GM18526 (cell line): ENCODE measurements at regions not wholly inside any gene's neighbourhood (a gene's known extent, or its start where the extent isn't known, plus 50 kb on each side); places are given as distances from the start of the nearest gene placed in this dataset.

Experiments used
- POLR2A ChIP-seq: IDR thresholded peaks from 3 replicates; pipeline ENCODE4 v1.6.1; 2011; ENCODE audit not compliant: insufficient read length; ENCODE audit errors: extremely low read depth

DNA sequence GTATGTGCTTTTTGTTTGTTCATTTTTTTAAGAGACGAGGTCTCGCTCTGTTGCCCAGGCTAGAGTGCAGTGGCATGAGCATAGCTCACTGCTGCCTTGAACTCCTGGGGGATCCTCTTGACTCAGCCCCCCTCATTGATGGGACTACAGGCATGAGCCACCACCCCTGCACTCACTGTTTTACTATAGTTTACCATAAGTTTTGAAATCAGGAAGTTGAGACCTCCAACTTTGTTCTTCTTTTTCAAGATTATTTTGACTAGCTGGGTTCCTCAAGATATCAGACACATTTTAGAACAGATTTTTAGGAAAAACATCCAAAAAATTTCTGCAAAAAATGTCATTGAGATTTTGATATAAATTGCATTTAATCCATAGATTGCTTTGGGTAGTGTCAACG is 120.4 kb upstream of the FGGY start:
- no peak for TF ChIP-seq POLR2A

DNA sequence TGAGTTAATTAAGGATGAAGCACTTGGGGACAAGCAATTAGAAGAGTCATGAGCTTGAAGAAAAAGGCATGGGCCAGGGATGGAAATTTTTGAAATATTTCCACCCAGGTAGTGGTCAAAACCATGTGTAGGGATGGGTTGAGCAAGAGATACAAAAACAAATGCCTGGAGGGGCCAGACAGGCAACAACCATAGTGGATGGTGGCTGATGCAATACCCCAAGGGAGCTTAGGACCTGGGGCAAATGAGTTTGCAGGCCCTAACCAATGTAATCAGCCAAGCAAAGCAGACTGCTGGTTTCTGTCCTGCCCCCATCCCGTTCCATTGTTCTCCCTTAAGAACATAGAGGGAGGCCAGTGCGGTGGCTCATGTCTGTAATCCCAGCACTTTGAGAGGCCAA is 119.1 kb upstream of the FGGY start:
- no peak for TF ChIP-seq POLR2A

DNA sequence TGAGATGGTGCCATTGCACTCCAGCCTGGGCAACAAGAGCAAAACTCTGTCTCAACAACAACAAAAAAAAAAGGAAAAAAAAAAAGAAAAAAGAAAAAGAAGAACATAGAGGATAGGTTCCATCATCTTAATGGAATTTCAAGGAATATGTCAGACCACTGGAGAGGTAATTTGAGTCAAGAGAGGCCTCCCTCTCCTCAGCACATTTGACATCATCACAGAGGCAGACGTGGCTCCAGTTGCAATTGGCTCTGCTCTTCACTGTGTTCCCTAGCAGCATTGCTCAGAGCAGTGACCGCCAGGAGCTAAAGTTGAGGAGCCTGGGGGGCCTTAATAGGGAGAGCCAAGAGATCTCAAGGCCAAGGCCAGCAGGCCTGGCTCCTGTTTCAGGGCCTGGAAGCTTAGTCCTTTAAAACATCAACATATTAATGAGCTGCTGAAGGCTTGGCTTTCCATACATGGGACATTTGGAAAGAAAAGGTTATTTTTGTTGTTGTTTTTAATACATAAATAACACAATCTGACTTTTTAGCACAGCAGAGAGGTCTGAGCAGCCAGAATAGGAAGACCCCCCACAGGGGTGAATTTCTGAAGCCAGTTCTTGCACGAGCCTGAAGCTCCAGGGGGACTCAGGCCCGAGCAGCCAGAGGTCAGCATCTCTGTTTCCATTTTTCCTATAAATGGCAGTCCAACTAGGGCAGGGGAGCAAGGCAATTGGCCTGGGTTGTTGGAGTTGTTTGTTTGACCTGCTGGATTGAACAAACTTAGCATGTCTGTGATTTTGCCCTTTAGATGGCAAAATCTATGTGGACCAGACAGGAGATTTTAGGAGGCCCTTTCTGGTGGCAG is 118.3 kb upstream of the FGGY start:
- TF ChIP-seq POLR2A = no peak

DNA sequence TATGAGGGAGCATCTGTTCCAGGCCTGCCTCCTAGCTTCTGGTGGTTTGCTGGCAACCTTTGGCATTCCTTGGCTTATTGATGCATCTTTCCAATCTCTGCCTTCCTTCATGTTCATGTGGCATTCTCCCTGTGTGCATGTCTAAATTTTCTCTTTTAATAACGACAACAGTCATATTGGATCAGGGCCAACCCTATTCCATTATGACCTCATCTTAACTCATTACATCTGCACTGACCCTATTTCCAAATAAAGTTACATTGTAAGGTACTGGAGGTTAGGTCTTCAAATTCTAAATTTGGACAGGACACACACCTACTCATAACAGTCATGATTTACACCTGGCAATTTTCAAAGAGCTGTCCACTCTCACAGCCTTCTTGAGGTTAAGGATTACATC is 117.2 kb upstream of the FGGY start:
- no peak for TF ChIP-seq POLR2A

DNA sequence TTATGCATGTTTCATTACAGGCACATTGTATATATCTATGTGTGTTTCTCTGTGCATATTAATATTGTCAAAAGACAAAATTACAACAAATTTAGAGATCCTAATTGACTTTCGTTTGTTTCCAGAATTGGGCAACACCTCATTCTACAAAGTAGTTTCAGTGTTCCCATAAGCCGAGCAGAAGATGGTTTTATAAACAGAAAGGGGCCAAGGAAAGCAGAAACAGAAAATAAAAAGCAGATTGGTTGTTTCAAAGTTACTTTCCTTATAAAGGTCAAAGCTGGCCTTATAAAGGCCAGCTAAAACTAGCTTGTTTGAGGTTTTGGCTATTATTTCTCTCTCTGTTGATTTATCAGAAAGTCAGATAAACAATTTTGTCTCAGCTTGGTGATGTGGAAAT is 116.2 kb upstream of the FGGY start:
- no peak for TF ChIP-seq POLR2A

DNA sequence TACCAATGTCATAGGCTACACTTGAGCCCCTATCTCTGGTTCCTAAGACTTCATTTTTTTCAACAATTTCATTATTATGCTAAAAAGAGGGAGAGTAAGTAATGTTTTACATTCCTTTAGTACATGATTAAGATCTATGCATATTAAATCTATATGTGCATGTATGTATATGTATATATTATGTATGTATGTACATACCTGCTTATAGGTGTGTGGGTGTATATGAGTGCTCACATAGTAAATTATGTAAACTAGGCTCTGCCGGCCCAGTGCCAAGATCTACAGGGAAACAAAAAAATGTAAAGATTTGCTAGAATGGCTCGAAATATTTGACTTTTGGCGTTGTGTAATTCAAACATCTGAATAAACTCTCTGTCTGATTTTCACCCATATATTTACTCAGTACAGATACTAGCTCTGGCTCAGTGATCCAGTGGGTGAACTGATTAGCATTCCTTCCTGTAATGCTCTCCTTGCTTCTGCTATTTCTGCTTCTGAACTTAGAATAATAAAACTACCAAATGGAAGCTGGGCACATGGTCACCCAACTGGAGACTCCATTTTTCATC is 113.1 kb upstream of the FGGY start:
- TF ChIP-seq POLR2A = no peak

DNA sequence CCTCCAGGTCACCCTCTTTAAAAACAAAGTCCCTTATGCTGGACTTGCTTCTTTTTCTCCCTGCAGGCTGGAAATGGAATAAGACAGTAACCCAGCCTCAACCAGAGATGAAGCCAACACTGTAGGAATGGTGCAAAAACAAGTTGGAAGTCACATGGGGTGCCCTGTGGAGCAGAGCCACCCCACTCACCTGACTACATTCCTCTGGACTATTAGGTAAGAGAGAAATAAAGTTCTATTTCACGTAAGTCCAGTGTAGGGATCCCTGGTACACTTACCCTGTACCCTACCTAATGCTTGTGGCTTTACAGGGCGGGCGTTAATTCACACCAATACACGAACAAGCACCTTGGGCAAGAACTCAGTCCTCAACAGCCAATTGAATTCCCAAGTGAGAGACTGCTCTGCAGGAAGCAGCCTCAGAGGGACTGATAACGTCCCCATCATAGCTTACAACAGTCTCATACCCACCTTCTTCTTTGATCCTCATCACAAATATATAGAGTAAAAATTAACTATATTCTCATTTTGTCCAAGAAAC is 112.5 kb upstream of the FGGY start:
- TF ChIP-seq POLR2A = no peak

DNA sequence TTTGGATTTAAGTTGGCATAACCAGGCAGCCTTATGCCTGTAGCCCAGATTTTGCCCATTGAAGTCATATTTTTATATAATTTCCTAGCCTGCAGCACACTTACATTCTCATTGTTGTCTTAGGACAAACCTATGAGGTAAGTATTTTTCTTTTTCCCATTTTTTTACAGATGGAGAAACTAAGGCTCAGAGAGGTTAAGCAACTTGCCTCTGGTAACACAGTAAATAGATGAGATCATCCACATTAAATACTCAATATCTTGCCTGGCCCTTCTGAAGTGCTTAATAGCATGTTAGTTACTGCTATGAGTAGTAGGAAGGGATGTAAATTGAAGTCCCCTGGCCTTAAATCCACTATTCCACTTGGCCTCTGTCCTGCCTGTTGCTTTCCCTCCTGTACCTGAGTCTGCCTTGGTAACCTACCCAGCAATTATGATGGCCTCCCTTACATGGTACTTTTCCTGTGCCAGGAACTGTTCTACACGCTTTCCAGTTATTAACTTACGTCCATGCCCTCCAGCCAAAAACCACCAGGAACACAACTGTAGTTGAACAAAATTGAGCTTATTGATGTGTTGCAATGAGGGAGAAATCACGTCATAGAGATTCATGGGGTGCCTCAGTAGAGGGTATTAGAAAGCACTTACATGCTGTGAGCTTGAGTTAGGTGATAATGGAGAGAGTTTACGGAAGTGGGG is 111.6 kb upstream of the FGGY start:
- TF ChIP-seq POLR2A = no peak

DNA sequence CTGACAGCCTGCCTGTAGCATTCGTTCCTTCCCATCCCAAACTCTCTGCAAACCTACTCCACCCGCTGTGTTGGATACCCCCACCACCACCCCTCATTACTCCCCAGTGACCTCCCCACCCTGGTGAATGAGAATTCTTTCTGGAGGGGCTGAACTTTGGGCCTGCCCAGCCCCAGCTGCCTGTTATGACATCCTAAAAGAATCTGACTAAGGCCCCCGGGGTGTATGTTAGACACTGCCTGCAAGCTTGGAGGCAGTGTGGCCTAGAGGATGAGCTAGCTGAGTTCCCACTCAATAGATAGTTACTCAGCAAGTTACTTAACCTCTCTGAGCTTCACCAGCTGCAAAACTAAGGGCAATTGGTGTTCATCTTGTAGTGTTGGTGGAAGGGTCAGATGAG is 110.2 kb upstream of the FGGY start:
- TF ChIP-seq POLR2A = no peak

DNA sequence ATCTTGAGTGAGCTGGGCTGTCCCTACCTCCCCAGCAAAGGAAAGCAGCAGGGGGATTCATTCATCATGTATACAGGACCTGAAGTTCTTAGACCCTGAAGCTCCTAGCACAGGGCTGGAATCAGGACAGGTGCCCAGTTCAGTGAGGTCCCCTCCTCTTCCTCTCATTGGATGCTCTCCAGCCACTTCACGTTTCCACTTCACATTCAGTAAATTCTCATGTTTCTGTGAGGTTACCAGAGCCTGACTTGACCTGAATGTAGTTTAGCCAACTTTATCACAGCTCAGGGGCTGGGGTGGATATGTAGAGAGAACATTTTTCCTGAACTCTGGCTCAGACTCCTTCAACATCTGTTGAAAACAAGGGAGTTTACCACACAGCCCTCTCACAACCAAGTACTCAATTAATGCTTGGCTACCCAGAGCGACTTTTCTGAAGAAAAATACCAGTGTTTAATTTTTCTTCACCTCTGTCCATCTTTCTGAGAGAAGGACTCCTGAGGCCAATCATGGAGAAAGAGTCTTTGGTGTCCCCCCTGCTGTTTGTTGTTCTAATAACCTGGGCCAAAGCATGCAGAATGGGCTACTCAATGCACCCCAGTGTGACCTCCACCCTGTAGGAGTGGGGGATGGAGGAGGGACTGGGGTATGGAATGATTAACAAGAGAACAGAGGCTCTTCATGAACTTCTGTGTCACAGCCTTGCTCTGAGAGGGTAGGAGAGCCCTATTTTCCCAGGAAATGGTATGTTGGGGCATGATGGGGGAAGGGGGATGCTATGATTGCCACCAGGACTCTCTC is 108.3 kb upstream of the FGGY start:
- TF ChIP-seq POLR2A = no peak

DNA sequence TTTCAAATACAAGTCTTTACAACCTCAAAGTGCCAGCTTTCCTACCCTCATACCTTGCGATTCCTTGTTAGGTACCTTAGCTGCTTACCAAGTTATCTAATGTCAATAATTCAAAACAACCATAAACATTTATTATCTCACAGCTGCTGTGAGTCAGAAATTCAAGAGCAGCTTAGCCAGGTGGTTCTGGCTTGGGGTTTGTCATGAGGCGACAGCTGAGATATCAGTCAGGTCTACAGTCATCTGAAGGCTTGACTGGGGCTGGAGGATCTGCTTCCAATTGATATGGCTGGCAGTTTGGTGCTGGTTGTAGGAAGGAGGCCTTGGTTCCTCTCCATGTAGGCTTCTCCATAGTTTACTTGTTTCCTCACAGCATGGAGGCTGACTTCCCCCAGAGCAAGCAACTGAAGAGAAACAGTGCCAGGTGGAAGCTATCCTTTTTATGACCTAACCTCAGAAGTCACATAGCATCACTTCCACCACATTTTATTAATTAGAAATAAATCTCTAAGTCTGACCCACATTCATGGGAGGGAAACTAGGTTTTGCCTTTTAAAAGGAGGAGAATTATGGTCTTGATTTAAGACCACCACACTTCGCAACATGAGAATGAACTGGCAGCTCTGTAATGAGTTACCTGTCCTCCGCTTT is 103.3 kb upstream of the FGGY start:
- TF ChIP-seq POLR2A = no peak

DNA sequence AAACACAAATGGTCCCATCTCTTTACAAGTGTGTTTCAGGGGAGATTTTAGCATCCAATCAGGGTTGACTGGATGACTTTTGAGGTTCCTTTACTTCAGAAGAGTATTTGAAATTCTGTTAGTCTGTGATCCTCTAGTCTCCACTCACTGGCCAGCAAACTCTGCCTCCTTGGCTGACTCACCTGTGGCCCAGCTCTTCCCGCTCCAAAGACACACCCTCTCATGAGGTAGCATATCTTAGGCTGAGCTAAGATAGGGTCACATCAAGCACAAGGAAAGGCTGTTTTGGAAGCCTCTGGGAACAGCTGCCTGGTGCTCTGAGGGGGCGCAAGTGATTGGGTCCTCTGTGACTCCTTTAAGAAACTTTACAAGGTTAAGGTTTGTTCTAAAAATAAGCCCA is 102.3 kb upstream of the FGGY start:
- TF ChIP-seq POLR2A = no peak

DNA sequence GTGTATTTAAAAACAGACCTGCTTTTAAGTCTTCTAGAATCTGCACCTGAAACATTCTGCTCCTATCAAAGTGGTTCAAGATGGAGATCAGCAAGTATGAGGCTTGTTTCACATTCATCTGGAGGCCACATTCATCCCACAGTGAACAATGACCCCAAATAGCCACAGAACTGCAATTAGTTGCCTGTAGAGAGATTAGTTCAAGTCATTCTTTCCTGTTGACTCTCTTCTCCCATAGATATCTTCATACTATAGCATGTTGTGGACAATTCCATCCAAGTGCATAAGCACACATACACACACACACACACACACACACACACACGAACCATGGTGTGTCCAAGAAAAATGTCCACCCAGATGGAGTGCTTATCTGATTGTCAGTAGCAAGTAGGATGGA is 101.7 kb upstream of the FGGY start:
- TF ChIP-seq POLR2A = no peak

DNA sequence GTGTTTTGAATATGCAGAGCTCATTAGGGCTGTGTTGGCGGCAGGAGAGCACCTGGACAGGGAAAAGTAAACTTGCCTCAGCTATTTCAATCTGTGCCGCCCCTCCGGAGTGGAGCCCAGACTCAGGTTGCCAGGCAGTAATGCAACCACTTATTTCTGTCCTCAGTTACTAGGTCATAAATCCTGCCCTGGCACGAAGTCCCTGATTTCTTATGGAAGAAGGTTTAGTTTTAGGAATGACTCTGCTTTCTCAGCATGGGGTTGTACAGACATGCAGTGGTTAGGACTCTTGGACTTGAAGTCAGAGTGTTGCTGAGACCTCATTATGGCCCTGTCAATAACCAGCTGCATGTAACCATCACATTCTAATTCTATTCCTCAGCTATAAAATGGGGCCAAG is 98.3 kb upstream of the FGGY start:
- no peak for TF ChIP-seq POLR2A

DNA sequence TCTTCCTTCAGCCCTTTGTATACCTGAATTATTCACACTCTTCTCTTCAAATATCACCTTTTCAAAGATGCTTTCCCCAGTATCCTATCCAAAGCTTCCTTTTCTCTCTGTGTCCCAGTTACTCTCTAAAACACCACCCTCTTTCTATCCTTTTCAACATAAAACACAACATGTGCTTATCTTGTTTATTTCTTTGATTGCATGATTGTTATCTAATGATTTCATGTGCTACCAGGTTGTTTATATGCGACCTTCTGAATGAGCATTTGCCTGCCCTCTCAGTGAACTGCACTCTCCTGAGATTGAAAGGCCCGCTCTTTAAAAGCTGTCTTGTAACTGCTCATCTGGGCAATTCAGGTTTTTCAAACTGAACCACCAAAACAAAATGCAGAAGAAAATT is 97.7 kb upstream of the FGGY start:
- TF ChIP-seq POLR2A = no peak

DNA sequence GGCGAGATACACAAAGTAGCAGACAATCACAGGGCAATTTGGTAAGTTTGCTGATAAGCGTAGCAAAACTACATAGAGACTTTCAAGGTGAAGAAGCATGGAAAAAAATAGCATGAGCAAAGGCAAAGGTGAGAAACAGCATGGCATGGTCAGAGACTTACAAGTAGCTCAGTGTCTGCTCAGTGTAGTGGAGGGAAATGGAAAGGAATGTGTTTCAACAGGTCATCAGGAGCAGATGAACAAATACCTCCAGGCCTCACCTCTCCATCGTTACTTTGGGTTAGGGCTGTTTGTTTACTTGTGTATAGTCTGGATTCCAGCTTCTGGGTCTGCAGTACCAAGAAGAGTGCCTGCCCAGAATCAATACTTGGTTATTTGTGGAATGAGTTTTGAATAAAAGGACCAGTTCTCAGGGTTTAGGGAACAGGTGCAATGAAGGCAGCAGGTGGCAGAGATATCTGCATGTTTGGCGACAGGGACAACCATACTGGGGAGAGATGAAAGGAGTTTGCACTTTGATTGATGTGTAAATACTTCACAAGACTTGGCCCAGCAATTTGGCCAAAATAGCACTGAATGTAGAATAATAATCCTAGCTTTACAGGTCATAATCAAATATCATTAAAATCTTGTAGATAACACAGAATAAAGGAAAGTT is 97.0 kb upstream of the FGGY start:
- TF ChIP-seq POLR2A = no peak
